HFFc6 (cell line): ENCODE measurements at regions not wholly inside any gene's neighbourhood (a gene's known extent, or its start where the extent isn't known, plus 50 kb on each side); places are given as distances from the start of the nearest gene placed in this dataset.

ENCODE experiments used
- DNase-seq: peaks from one replicate; pipeline ENCODE4 v3.0.0-alpha.2; 2018
- H3K27ac Mint-ChIP-seq: 2 replicates; pipeline ENCODE4 v1.8.0; 2020; ENCODE audit warnings: mild to moderate bottlenecking, mixed read lengths
- H3K27me3 Mint-ChIP-seq: 2 replicates; pipeline ENCODE4 v1.8.0; 2021; ENCODE audit warnings: mild to moderate bottlenecking, moderate library complexity, mixed read lengths; ENCODE audit not compliant: insufficient read depth
- H3K36me3 Mint-ChIP-seq: 2 replicates; pipeline ENCODE4 v1.8.0; 2021; ENCODE audit warnings: low read depth, mixed read lengths
- H3K4me1 Mint-ChIP-seq: 2 replicates; pipeline ENCODE4 v1.8.0; 2020; ENCODE audit warnings: low read depth, mixed read lengths
- H3K4me3 Mint-ChIP-seq: 2 replicates; pipeline ENCODE4 v1.8.0; 2020; ENCODE audit warnings: mild to moderate bottlenecking, moderate library complexity, mixed read lengths
- H3K9me3 Mint-ChIP-seq: 2 replicates; pipeline ENCODE4 v1.8.0; 2020; ENCODE audit warnings: mild to moderate bottlenecking, mixed read lengths
- TF ChIP-seq, protein P1 (sequence below): fragments of 200-600 bp; sonication (generic); IDR thresholded peaks from 2 replicates; pipeline ENCODE4 v1.5.0; 2021; ENCODE audit warnings: antibody characterized with exemption, mild to moderate bottlenecking

GRCh38 chr6:15735567-15736265, 72.9 kb upstream of the DTNBP1 start:
- Mint-ChIP-seq H3K27me3 (peaks cover 2% of the 10 kb centered on the region; the same call in 1 of the 2 replicates), H3K9me3 (peaks cover 7% of the 10 kb centered on the region), H3K27ac (no peak overlapping the region), H3K4me3 (no peak overlapping the region), H3K4me1 (no peaks in the 10 kb centered on the region), H3K36me3 (no peaks in the 10 kb centered on the region)
- no peak for DNase-seq
- TF ChIP-seq, protein P1, sequence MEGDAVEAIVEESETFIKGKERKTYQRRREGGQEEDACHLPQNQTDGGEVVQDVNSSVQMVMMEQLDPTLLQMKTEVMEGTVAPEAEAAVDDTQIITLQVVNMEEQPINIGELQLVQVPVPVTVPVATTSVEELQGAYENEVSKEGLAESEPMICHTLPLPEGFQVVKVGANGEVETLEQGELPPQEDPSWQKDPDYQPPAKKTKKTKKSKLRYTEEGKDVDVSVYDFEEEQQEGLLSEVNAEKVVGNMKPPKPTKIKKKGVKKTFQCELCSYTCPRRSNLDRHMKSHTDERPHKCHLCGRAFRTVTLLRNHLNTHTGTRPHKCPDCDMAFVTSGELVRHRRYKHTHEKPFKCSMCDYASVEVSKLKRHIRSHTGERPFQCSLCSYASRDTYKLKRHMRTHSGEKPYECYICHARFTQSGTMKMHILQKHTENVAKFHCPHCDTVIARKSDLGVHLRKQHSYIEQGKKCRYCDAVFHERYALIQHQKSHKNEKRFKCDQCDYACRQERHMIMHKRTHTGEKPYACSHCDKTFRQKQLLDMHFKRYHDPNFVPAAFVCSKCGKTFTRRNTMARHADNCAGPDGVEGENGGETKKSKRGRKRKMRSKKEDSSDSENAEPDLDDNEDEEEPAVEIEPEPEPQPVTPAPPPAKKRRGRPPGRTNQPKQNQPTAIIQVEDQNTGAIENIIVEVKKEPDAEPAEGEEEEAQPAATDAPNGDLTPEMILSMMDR: no peak

GRCh38 chr6:15734118-15734897, 71.5 kb upstream of the DTNBP1 start:
- no peaks in the 10 kb centered on the region for H3K36me3 Mint-ChIP-seq
- H3K27ac Mint-ChIP-seq: no peak overlapping the region

DNA sequence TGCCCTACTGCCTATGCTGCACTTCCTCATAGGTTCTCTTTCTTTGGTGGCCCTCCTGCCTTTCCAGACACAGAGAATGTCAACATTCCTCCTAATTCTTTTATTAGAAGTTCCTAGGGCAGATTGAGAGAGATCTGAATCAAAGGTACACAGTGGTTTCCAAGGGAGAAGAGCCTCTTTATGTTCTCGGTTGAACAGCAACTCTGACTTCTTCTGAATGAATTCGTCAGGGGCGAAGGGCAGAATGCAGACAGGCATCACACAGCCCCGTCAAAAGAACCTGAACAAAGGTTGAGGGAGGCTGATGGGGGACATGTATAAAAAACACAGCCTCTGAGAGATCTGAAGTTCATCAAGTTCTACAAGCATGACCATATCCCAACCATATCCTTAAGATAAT, 68.1 kb upstream of the DTNBP1 start:
- no peak overlapping the region for H3K27ac Mint-ChIP-seq
- TF ChIP-seq, protein P1: no peak
- H3K4me1 Mint-ChIP-seq: no peaks in the 10 kb centered on the region
- H3K36me3 Mint-ChIP-seq: no peaks in the 10 kb centered on the region
- no peak for DNase-seq
- H3K4me3 Mint-ChIP-seq: no peak overlapping the region
- H3K27me3 Mint-ChIP-seq: peaks cover 7% of the 10 kb centered on the region
- H3K9me3 Mint-ChIP-seq: no peaks in the 10 kb centered on the region; the same call in 1 of the 2 replicates

More at GRCh38 chr6:15734118-15734897, 71.5 kb upstream of the DTNBP1 start:
- Mint-ChIP-seq H3K27me3 (peaks cover 4% of the 10 kb centered on the region; the same call in 1 of the 2 replicates), H3K4me1 (no peaks in the 10 kb centered on the region), H3K4me3 (no peak overlapping the region), H3K9me3 (peaks cover 7% of the 10 kb centered on the region)
- no peak for DNase-seq
- TF ChIP-seq, protein P1: no peak

DNA sequence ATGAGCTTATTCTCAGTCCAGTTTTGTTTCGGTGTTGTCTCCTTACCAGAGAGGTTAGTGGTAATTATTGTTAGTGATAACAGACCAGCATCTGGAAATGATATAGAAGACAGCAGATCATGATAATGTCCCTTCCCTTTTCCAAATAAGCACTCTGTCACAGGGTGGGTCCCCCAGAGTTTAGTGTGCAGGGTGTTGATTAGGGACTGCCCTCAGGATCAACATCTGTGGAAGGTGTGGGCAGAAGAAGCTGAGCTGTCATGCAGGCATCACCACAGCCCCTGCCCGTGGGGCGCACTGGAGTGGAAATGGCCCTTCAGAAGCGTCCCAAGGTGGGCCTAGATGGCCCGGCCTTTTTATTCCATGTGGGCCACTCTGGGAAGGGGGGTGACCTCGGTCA, 67.6 kb upstream of the DTNBP1 start:
- TF ChIP-seq, protein P1: no peak
- Mint-ChIP-seq H3K36me3 (no peaks in the 10 kb centered on the region), H3K27ac (no peak overlapping the region)

DNA sequence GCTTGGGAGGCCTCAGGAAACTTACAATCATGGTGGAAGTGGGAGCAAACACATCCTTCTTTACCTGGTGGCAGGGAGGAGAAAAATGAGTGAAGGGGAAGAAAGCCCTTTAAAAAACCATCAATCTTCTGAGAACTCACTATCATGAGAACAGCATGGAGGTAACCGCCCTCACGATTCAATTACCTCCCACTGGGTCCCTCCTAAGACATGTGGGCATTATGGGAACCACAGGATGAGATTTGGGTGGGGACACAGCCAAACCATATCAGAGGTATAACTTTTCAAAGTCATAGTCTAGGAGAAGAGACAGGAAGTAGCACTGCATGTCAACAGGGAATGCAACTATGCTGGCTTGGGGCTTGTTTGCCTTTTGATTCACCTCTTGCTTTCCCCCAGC, 59.9 kb upstream of the DTNBP1 start:
- no peak for DNase-seq
- no peak overlapping the region for H3K4me3 Mint-ChIP-seq
- H3K27ac Mint-ChIP-seq: no peak overlapping the region
- no peaks in the 10 kb centered on the region; the same call in 1 of the 2 replicates for H3K9me3 Mint-ChIP-seq
- H3K36me3 Mint-ChIP-seq: no peaks in the 10 kb centered on the region
- TF ChIP-seq, protein P1: no peak
- no peaks in the 10 kb centered on the region for H3K27me3 Mint-ChIP-seq
- H3K4me1 Mint-ChIP-seq: no peaks in the 10 kb centered on the region

More for the DNA sequence above, 67.6 kb upstream of the DTNBP1 start:
- H3K9me3 Mint-ChIP-seq: no peaks in the 10 kb centered on the region; the same call in 1 of the 2 replicates
- peaks cover 7% of the 10 kb centered on the region for H3K27me3 Mint-ChIP-seq
- DNase-seq: no peak
- H3K4me3 Mint-ChIP-seq: no peak overlapping the region
- H3K4me1 Mint-ChIP-seq: no peaks in the 10 kb centered on the region
